ENCODE measurements at regions not wholly inside any gene's neighbourhood (a gene's known extent, or its start where the extent isn't known, plus 50 kb on each side); places are given as distances from the start of the nearest gene placed in this dataset.

DNA sequence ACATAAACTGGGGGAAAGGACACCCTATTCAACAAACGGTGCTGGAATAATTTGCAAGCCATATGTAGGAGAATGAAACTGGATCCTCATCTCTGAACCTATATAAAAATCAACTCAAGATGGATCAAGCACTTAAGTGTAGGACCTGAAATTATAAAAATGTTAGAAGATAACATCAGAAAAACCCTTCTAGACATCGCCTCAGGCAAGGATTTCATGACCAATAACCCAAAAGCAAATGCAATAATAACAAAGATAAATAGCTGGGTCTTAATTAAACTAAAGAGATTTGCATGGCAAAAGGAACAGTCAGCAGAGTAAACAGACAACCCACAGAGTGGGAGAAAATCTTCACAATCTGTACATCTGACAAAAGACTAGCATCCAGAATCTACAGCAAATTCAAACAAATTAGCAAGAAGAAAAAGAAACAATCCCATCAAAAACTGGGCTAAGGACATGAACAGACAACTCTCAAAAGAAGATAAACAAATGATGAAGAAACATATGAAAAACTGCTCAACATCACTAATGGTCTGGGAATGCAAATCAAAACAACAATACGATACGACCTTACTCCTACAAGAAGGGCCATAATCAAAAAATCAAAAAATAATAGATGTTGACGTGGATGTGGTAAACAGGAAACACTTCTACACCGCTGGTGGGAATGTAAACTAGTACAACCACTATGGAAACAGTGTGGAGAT, 408.7 kb downstream of the CNTN6 start:
- in situ Hi-C loops (cut with MboI) (no loop called here), intact Hi-C loops (cut with micrococcal nuclease) (no loop called here)
- no peaks in the 10 kb centered on the region for H3K9me3 ChIP-seq (replicated peaks; ENCODE audit: control insufficient read depth, insufficient read depth, low read depth, low read length)
- H4K20me1 ChIP-seq (replicated peaks; ENCODE audit: control insufficient read depth, insufficient read depth, low read length) = no peaks in the 10 kb centered on the region
- ChIA-PET CTCF (ENCODE audit: low intra/inter-chr PET ratio) (no interaction called here), POLR2A (no interaction called here)
- DNase-seq (ENCODE audit: extremely low read depth in 1 of 4, low spot score in 3 of 4) (no peak), ATAC-seq (no peak), FAIRE-seq (no peak)
- H3K4me1 ChIP-seq (replicated peaks in 1 of 2; ENCODE audit: control insufficient read depth in 2 of 2, insufficient read depth in 2 of 2, low read length in 2 of 2) = no peaks in the 10 kb centered on the region
- H3K4me3 ChIP-seq = no peak overlapping the region
- H3K9me1 ChIP-seq (ENCODE audit: control insufficient read depth, insufficient read depth, low read length) = no peaks in the 10 kb centered on the region
- H3K4me2 ChIP-seq (ENCODE audit: insufficient read depth, low read length) = no peak overlapping the region
- H3K36me3 ChIP-seq (ENCODE audit: control insufficient read depth, insufficient read depth, low read length) = no peaks in the 10 kb centered on the region
- no peaks in the 10 kb centered on the region for H3K27me3 ChIP-seq (ENCODE audit: control insufficient read depth in 2 of 2, insufficient read depth in 2 of 2, low read length in 2 of 2)
- no peak overlapping the region for H3K27ac ChIP-seq (ENCODE audit: extremely low read depth, low read depth, low read length)
- no peak overlapping the region for H2AFZ ChIP-seq (ENCODE audit: low read depth, low read length)
- no TSS peak for BruUV-seq (replicated peaks)
- WGBS (ENCODE audit: insufficient coverage, low coverage, missing lambda C conversion rate) = 3% methylated on average over 6 of the region's 6 CpGs
- TF ChIP-seq FOXP1 (CRISPR knock-in tag; IDR thresholded peaks at IDR 0.05) (no peak), MAFG (tag; conservative IDR thresholded peaks at IDR 0.05) (no peak), POU5F1 (IDR thresholded peaks at IDR 0.05; ENCODE audit: borderline replicate concordance, low read depth, low read length, partially characterized antibody) (no peak), ZNF134 (CRISPR knock-in tag; conservative IDR thresholded peaks at IDR 0.05) (no peak), CBFB (CRISPR knock-in tag; IDR thresholded peaks at IDR 0.05) (no peak), RBM15 (IDR thresholded peaks at IDR 0.05; ENCODE audit: insufficient read depth, low read length) (no peak), MBD2 (IDR thresholded peaks at IDR 0.05; ENCODE audit: borderline replicate concordance, low read depth) (no peak), TSC22D4 (tag; IDR thresholded peaks at IDR 0.05) (no peak), ZNF143 (CRISPR knock-in tag; IDR thresholded peaks at IDR 0.05) (no peak), MCM5 (IDR thresholded peaks at IDR 0.05; ENCODE audit: low read depth) (no peak), CBFA2T3 (IDR thresholded peaks at IDR 0.05) (no peak), EWSR1 (IDR thresholded peaks at IDR 0.05; ENCODE audit: borderline replicate concordance, low read depth, partially characterized antibody) (no peak), MTA1 (IDR thresholded peaks at IDR 0.05; ENCODE audit: borderline replicate concordance) (no peak)
- TF ChIP-seq, protein P1, sequence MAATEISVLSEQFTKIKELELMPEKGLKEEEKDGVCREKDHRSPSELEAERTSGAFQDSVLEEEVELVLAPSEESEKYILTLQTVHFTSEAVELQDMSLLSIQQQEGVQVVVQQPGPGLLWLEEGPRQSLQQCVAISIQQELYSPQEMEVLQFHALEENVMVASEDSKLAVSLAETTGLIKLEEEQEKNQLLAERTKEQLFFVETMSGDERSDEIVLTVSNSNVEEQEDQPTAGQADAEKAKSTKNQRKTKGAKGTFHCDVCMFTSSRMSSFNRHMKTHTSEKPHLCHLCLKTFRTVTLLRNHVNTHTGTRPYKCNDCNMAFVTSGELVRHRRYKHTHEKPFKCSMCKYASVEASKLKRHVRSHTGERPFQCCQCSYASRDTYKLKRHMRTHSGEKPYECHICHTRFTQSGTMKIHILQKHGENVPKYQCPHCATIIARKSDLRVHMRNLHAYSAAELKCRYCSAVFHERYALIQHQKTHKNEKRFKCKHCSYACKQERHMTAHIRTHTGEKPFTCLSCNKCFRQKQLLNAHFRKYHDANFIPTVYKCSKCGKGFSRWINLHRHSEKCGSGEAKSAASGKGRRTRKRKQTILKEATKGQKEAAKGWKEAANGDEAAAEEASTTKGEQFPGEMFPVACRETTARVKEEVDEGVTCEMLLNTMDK (IDR thresholded peaks at IDR 0.05; ENCODE audit: borderline replicate concordance, insufficient read depth, low read depth, low read length, poor library complexity, severe bottlenecking) = no peak
- TF ChIP-seq, protein P2, sequence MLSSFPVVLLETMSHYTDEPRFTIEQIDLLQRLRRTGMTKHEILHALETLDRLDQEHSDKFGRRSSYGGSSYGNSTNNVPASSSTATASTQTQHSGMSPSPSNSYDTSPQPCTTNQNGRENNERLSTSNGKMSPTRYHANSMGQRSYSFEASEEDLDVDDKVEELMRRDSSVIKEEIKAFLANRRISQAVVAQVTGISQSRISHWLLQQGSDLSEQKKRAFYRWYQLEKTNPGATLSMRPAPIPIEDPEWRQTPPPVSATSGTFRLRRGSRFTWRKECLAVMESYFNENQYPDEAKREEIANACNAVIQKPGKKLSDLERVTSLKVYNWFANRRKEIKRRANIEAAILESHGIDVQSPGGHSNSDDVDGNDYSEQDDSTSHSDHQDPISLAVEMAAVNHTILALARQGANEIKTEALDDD (IDR thresholded peaks at IDR 0.05) = no peak
- TF ChIP-seq, protein P3, sequence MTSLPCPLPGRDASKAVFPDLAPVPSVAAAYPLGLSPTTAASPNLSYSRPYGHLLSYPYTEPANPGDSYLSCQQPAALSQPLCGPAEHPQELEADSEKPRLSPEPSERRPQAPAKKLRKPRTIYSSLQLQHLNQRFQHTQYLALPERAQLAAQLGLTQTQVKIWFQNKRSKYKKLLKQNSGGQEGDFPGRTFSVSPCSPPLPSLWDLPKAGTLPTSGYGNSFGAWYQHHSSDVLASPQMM (CRISPR knock-in tag; IDR thresholded peaks at IDR 0.05) = no peak
- TF ChIP-seq, protein P4, sequence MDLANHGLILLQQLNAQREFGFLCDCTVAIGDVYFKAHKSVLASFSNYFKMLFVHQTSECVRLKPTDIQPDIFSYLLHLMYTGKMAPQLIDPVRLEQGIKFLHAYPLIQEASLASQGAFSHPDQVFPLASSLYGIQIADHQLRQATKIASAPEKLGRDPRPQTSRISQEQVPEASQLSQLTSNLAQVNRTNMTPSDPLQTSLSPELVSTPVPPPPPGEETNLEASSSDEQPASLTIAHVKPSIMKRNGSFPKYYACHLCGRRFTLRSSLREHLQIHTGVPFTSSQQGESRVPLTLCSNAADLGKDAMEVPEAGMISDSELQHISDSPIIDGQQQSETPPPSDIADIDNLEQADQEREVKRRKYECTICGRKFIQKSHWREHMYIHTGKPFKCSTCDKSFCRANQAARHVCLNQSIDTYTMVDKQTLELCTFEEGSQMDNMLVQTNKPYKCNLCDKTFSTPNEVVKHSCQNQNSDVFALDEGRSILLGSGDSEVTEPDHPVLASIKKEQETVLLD (IDR thresholded peaks at IDR 0.05) = no peak
- H3K79me2 ChIP-seq (ENCODE audit: control insufficient read depth, insufficient read depth, low read length) = no peaks in the 10 kb centered on the region
- H3K9ac ChIP-seq (ENCODE audit: insufficient read depth in 1 of 2, low read depth in 2 of 2, low read length in 2 of 2) = no peak overlapping the region
